GM19328 (cell line): ENCODE measurements at regions not wholly inside any gene's neighbourhood (a gene's known extent, or its start where the extent isn't known, plus 50 kb on each side); places are given as distances from the start of the nearest gene placed in this dataset.
"Not testable (repeated sequence)": the region's sequence is repeated elsewhere in the genome, so short reads cannot be mapped to it uniquely, and the experiment has no call there.

Experiments
- ATAC-seq: cut with Tn5 transposase; IDR thresholded peaks from one replicate; pipeline ENCODE4 v1.9.1; 2021; ENCODE audit warnings: mild to moderate bottlenecking, moderate library complexity; ENCODE audit not compliant: unreplicated experiment

- not testable (repeated sequence) for ATAC-seq
Measured at GRCh38 chr2:163132207-163132606, 293.6 kb upstream of the KCNH7 start.

- ATAC-seq: no peak
Measured at GRCh38 chr2:163123526-163123925, 285.0 kb upstream of the KCNH7 start.

GRCh38 chr2:163122257-163122656 lies 283.7 kb upstream of the KCNH7 start:
- ATAC-seq: no peak

- ATAC-seq: no peak
Measured at GRCh38 chr2:163121483-163121882, 282.9 kb upstream of the KCNH7 start.

GRCh38 chr2:163119966-163120365 lies 281.4 kb upstream of the KCNH7 start:
- ATAC-seq: no peak

GRCh38 chr2:163086940-163087339 lies 248.4 kb upstream of the KCNH7 start:
- ATAC-seq: no peak

GRCh38 chr2:163085366-163086024 lies 246.9 kb upstream of the KCNH7 start:
- ATAC-seq: not testable (repeated sequence)

- no peak for ATAC-seq
Measured at GRCh38 chr2:163081754-163082153, 243.2 kb upstream of the KCNH7 start.

- no peak for ATAC-seq
Measured at GRCh38 chr2:163077241-163077640, 238.7 kb upstream of the KCNH7 start.

- no peak for ATAC-seq
Measured at GRCh38 chr2:163066085-163066484, 227.5 kb upstream of the KCNH7 start.

GRCh38 chr2:163062524-163062923 lies 224.0 kb upstream of the KCNH7 start:
- ATAC-seq: no peak

GRCh38 chr2:163046615-163047014 lies 208.0 kb upstream of the KCNH7 start:
- ATAC-seq: no peak

- ATAC-seq: no peak
Measured at GRCh38 chr2:163045830-163046229, 207.3 kb upstream of the KCNH7 start.

- ATAC-seq: no peak
Measured at GRCh38 chr2:163044114-163044513, 205.5 kb upstream of the KCNH7 start.

GRCh38 chr2:163043201-163043600 lies 204.6 kb upstream of the KCNH7 start:
- no peak for ATAC-seq

- no peak for ATAC-seq
Measured at GRCh38 chr2:163039266-163039665, 200.7 kb upstream of the KCNH7 start.

- no peak for ATAC-seq
Measured at GRCh38 chr2:163028807-163029206, 190.2 kb upstream of the KCNH7 start.

- ATAC-seq: not testable (repeated sequence)
Measured at GRCh38 chr2:163026136-163026775, 187.7 kb upstream of the KCNH7 start.

GRCh38 chr2:163016882-163017281 lies 178.3 kb upstream of the KCNH7 start:
- ATAC-seq: not testable (repeated sequence)

- ATAC-seq: no peak
Measured at GRCh38 chr2:163011000-163011399, 172.4 kb upstream of the KCNH7 start.

- no peak for ATAC-seq
Measured at GRCh38 chr2:163008642-163009041, 170.1 kb upstream of the KCNH7 start.

GRCh38 chr2:162994718-162995117 lies 156.2 kb upstream of the KCNH7 start:
- ATAC-seq: no peak

- no peak for ATAC-seq
Measured at GRCh38 chr2:162992828-162993227, 154.3 kb upstream of the KCNH7 start.
